Prostate gland (tissue), 2 donors: ENCODE measurements at regions not wholly inside any gene's neighbourhood (a gene's known extent, or its start where the extent isn't known, plus 50 kb on each side); places are given as distances from the start of the nearest gene placed in this dataset.

ENCODE experiments used
- POLR2AphosphoS5 ChIP-seq: sonication (generic); formaldehyde crosslinking; IDR thresholded peaks from one replicate; pipeline ENCODE4 v1.6.1; 2017; ENCODE audit warnings: antibody characterized with exemption
- TF ChIP-seq, protein P1 (sequence below), 4 experiments: fragments of 200-600 bp in 2 of 4; fragments of 450-650 bp in 2 of 4; sonication (generic) in 2 of 4; IDR thresholded peaks; 1 replicate in 3 of 4; 2 replicates in 1 of 4; pipeline ENCODE4 v1.5.1; 2016 to 2019; ENCODE audit warnings: antibody characterized with exemption in 4 of 4, mild to moderate bottlenecking in 2 of 4, moderate library complexity in 2 of 4

DNA sequence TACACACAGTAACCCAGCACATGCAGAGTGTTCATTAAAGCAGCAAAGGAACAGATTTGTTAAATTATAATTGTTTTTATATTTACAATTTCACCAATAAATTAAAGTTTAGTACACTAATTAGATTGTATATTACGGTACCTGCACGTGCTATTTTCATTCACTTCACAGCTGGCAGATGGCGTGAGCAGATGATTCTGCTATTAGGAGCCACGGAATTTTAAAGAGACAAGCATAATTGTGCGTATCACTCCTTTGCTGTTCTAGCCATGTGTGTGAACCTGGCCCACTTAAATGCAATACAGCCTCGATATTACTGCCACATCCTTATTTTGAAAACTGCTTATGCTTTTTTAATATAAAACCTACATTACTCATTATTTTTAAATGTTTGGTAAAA lies 332.8 kb upstream of the SOX11 start:
- TF ChIP-seq, protein P1, sequence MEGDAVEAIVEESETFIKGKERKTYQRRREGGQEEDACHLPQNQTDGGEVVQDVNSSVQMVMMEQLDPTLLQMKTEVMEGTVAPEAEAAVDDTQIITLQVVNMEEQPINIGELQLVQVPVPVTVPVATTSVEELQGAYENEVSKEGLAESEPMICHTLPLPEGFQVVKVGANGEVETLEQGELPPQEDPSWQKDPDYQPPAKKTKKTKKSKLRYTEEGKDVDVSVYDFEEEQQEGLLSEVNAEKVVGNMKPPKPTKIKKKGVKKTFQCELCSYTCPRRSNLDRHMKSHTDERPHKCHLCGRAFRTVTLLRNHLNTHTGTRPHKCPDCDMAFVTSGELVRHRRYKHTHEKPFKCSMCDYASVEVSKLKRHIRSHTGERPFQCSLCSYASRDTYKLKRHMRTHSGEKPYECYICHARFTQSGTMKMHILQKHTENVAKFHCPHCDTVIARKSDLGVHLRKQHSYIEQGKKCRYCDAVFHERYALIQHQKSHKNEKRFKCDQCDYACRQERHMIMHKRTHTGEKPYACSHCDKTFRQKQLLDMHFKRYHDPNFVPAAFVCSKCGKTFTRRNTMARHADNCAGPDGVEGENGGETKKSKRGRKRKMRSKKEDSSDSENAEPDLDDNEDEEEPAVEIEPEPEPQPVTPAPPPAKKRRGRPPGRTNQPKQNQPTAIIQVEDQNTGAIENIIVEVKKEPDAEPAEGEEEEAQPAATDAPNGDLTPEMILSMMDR (IDR thresholded peaks at IDR 0.05): no peak
- TF ChIP-seq POLR2AphosphoS5: no peak
